Fibroblast of skin of scalp (primary cell): ENCODE measurements at regions not wholly inside any gene's neighbourhood (a gene's known extent, or its start where the extent isn't known, plus 50 kb on each side); places are given as distances from the start of the nearest gene placed in this dataset.
"Not testable (repeated sequence)": the region's sequence is repeated elsewhere in the genome, so short reads cannot be mapped to it uniquely, and the experiment has no call there.

ENCODE experiments used
- DNase-seq: peaks from one replicate; pipeline ENCODE4 v3.0.0-alpha.2; 2013

GRCh38 chr10:93222211-93222754, 148.6 kb downstream of the CYP26A1 start:
- peak; percentile 10 for DNase-seq

DNA sequence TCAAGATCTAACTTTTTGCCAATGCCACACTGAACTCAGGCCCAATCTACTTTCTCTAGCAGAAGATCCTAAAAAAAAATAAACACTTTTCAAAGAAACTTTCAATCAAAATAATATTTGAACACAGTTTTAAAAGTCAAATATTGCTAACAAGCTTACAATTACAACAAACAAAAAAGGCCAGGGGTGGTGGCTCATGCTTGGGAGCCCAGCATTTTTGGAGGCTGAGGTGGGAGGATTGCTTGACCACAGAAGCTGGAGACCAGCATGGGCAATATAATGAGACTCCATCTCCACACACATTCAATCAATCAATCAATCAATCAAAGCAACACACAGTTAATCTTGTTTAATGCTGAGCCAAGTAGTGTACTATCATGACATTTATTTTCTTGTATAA, 149.2 kb downstream of the CYP26A1 start:
- no peak for DNase-seq

GRCh38 chr10:93223336-93223735, 149.6 kb downstream of the CYP26A1 start:
- DNase-seq, result no peak

- DNase-seq, result no peak
These were observed 150.5 kb downstream of the CYP26A1 start for GRCh38 chr10:93224005-93224779.

GRCh38 chr10:93225938-93226337, 152.2 kb downstream of the CYP26A1 start:
- no peak for DNase-seq

DNA sequence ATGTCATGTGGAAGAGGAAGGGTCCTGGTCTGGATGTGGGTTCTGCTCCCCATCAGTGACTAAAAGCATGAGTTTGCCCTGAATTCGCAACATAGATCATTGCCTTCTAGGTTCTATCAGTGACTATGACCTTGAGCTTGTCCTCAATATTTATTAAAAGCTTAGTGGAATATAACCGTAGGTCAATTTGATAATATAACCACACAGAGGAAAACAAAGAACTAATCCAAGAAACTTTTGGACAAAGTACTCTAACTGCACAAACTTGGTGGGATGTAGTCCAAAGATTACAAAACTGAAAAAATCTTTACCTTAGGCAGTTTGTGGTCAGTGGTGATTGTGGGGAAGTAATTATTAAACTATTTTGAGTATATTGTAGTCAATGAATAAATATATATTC, 152.9 kb downstream of the CYP26A1 start:
- DNase-seq, result no peak

DNA sequence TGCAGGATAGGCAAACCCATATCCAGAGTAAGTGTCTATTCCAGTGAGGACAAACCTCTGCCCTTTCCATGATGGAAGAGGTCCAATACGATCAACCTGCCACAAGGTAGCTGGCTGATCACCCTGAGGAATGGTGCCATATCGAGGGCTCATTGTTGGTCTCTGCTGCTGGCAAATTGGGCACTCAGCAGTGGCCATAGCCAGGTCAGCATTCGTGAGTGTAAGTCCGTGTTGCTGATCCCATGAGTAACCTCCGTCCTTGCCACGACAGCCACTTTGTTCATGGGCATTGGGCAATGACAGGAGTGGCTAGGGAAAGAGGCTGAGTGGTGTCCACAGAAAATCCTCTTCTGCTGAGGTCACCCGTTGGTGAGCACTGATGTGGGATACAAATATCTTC, 156.9 kb downstream of the CYP26A1 start:
- not testable (repeated sequence) for DNase-seq

DNA sequence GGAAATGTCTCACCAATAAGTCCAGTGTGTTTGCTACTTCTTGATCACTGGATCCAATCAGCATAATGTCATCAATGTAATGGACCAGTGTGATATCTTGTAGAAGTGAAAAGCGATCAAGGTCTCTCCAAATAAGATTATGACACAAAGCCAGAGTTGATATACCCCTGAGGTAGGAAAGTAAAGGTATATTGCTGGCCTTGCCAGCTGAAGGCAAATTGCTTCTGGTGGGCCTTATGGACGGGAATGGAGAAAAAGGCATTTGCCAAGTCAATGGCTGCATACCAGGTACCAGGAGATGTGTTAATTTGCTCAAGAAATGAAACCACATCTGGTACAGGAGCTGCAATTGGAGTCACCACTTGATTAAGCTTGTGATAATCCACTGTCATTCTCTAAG, 158.5 kb downstream of the CYP26A1 start:
- DNase-seq, result not testable (repeated sequence)

DNA sequence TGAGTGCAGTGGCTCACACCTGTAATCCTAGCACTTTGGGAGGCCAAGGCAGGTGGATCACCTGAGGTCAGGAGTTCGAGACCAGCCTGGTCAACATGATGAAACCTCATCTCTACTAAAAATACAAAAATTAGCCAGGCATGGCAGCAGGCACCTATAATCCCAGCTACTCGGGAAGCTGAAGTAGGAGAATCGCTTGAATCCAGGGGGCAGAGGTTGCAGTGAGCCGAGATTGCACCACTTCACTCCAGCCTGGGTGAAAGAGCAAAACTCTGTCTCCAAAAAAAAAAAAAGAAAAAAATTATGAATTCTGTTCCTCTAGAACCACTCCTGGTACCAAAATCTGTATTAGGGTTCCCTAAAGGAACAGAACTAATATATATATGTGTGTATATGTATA, 161.2 kb downstream of the CYP26A1 start:
- not testable (repeated sequence) for DNase-seq

- DNase-seq, result peak; percentile 69
These were observed 162.0 kb downstream of the CYP26A1 start for GRCh38 chr10:93235686-93236085.

DNA sequence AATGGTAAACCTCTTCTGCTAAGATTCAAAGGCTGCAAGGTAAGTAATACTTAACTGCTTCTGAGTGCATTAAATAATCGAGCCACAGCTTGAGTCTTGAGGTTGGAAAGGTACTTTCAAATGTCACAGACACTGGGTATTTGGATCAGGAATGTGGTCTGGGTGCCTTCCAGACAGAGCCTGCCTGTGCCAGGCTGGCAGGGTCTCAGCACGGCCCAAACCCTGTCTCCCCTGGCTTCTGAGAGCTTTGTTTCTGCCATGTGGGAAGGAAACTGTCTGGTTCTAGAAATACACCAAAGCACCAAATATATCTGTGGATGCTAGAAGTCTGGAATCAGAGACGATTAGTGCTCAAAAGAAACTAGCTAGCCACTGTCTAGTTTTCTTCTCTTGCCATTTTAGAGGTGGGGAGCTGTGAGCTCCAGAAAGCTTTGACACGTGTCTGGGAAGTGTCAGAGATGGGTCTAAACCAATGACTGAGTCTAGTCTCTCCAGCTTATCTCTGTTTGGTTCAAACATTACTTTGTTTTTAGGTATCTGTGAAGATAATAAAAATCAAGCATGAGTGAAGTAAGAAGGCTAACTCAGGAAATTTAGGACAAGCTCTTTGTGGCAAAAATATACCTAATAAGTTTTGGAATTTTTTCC, 162.8 kb downstream of the CYP26A1 start:
- no peak for DNase-seq

DNA sequence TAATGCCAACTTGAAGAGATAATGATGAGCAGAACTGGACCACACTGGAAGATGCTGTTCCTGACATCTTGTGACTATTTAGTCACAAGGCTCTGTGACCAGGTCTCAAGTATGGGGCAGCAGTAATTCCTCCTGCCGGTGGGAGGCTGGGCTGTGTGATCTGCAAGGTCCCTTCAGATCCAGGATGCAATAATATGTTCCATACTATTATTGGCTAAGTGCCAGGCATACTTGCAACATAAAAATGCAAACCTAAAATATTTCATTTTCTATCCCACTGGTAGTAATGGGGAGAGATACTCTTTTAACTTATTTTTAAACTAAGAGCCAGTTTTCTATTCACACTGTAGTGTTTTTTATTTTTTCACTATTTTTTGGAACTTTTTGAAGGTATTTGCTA, 171.5 kb downstream of the CYP26A1 start:
- DNase-seq, result peak; percentile 40

- no peak for DNase-seq
These were observed 172.1 kb downstream of the CYP26A1 start for GRCh38 chr10:93245779-93246178.

DNA sequence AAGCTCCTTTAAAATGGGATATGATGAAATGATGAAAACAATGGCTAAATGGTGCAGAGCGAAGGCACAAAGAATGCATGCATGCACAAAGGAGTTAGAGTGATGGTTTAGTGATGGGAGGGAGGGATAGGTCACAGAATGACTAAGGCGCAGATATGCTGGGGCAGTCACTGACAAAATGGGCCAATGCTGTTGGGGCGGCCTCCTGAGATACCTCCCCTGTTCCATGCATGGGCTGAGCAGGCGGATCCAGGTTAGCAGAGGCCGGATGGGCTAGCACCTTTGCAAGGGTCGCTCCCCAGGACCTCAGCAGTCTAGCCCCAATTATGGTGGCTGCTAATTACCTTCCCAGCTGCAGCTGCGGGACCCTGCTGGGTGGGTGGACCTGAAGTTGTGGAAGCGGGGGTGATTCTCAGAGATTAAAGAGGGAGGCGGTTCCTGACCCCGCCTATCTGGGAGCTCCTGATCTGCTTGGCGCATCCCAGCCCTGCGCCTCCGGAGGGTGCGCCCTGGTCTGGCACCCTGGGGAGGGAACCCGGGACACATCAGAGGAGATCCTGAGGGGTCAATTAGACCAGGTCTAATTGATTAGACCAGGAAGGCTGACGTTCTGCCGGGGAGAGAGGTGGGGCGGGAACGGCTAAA, 175.0 kb downstream of the CYP26A1 start:
- no peak for DNase-seq

DNA sequence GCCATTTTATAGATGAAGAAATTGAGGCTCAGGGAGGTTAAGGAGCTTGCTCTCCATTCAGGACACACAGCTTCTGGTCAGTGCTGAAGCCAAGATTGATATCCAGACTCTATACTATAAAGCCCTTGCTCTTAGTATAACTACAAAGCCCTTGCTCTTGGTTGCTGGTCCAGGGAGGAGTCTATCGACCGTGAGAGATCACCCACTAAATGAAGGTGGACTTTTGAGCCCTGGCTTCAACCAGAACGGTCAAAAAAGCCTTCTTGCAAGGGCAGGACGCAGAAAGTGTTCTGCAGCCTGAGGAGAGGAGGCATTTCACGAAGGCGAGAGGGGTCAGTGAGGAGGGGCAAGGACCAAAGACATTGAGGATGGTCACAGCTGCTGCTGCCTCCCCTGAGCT, 176.3 kb downstream of the CYP26A1 start:
- no peak for DNase-seq

DNA sequence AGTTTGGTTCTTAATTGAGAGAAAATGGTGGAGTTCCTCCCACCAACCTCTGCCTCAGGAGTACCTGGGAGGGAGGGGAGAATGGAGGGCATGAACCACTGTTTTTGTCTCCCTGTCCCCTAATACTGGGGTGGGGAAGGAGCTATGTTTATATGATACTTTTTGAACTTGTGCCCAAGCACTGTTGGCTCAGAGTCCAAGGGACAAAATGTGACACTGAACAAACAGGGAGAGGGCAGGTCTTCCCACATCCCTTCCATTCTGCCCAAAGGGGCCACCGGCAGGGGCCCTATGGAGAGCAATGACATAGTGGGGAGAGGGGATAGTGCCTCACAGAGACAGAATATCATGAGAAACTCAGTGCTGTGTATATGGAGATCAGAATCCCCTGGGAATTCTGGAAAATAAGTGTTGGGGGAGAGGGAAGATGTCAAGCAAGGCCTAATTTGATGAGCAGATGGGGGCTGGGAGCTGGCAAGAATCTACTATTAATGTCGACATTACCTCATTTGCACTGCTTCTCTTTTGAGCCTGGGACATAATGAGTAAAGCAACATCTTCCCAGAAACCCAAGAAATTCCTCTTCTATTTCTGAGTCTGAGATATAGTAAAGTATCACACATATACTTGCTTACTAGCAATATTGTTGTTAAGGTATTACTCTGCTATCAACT, 180.6 kb downstream of the CYP26A1 start:
- DNase-seq, result no peak

- no peak for DNase-seq
These were observed 181.9 kb downstream of the CYP26A1 start for GRCh38 chr10:93255546-93255945.
